PC-9 (cell line): ENCODE measurements at regions not wholly inside any gene's neighbourhood (a gene's known extent, or its start where the extent isn't known, plus 50 kb on each side); places are given as distances from the start of the nearest gene placed in this dataset.

Source experiments
- CTCF ChIP-seq: fragments of 200-600 bp; sonication (generic); conservative IDR thresholded peaks from 2 replicates; pipeline ENCODE4 v1.6.1; 2017; ENCODE audit warnings: mixed run types, antibody characterized with exemption, mild to moderate bottlenecking, moderate library complexity
- EZH2 ChIP-seq: fragments of 200-600 bp; sonication (generic); IDR thresholded peaks from 2 replicates; pipeline ENCODE4 v1.8.0; 2017; ENCODE audit warnings: antibody characterized with exemption, low read depth

DNA sequence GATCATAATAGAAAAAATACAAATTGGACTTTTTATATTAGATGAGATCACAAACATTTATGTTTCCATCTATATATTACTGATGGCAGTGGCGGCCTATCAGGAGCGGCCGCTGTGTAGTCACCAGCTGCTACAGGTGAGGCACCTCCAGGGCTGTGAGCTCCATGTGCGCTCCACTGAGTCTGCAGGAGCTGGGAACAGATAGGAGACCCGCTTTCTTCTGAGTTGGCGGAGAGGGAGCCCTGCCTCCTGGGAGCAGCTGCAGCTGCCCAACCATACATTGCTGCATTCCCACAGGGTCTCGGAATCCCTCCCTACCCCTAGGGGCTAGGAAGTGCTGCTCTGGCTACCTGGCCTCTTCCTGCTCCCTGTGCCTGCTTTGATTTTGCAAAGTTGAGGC is 812.9 kb downstream of the PDHA2 start:
- no peak for TF ChIP-seq CTCF
- no peak for TF ChIP-seq EZH2
